ENCODE measurements at regions not wholly inside any gene's neighbourhood (a gene's known extent, or its start where the extent isn't known, plus 50 kb on each side); places are given as distances from the start of the nearest gene placed in this dataset.

- TF ChIP-seq, protein P1, sequence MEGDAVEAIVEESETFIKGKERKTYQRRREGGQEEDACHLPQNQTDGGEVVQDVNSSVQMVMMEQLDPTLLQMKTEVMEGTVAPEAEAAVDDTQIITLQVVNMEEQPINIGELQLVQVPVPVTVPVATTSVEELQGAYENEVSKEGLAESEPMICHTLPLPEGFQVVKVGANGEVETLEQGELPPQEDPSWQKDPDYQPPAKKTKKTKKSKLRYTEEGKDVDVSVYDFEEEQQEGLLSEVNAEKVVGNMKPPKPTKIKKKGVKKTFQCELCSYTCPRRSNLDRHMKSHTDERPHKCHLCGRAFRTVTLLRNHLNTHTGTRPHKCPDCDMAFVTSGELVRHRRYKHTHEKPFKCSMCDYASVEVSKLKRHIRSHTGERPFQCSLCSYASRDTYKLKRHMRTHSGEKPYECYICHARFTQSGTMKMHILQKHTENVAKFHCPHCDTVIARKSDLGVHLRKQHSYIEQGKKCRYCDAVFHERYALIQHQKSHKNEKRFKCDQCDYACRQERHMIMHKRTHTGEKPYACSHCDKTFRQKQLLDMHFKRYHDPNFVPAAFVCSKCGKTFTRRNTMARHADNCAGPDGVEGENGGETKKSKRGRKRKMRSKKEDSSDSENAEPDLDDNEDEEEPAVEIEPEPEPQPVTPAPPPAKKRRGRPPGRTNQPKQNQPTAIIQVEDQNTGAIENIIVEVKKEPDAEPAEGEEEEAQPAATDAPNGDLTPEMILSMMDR (IDR thresholded peaks at IDR 0.05; ENCODE audit: borderline replicate concordance, extremely low read depth, low read length, poor library complexity, severe bottlenecking) = no peak
- TF ChIP-seq EZH2 (IDR thresholded peaks at IDR 0.05; ENCODE audit: borderline replicate concordance, low read depth, low read length, severe bottlenecking) = no peak
These were observed 68.2 kb downstream of the MAIP1 start for GRCh38 chr2:200023570-200023969.

Measured in DND-41 (cell line).